HG03097 (cell line): ENCODE measurements at regions not wholly inside any gene's neighbourhood (a gene's known extent, or its start where the extent isn't known, plus 50 kb on each side); places are given as distances from the start of the nearest gene placed in this dataset.
"Not testable (repeated sequence)": the region's sequence is repeated elsewhere in the genome, so short reads cannot be mapped to it uniquely, and the experiment has no call there.

ENCODE experiments used
- ATAC-seq: cut with Tn5 transposase; IDR thresholded peaks from one replicate; pipeline ENCODE4 v1.9.1; 2021; ENCODE audit not compliant: unreplicated experiment, low FRiP score

- no peak for ATAC-seq
These were observed 255.3 kb upstream of the IL12A start for GRCh38 chr3:159733194-159733860.

GRCh38 chr3:159734681-159735080, 254.0 kb upstream of the IL12A start:
- ATAC-seq, result no peak

- ATAC-seq, result no peak
These were observed 249.5 kb upstream of the IL12A start for GRCh38 chr3:159739166-159739565.

GRCh38 chr3:159739969-159740368, 248.7 kb upstream of the IL12A start:
- no peak for ATAC-seq

GRCh38 chr3:159741281-159741680, 247.4 kb upstream of the IL12A start:
- no peak for ATAC-seq

GRCh38 chr3:159748425-159748824, 240.2 kb upstream of the IL12A start:
- ATAC-seq, result no peak

- no peak for ATAC-seq
These were observed 239.2 kb upstream of the IL12A start for GRCh38 chr3:159749406-159749805.

- ATAC-seq, result no peak
These were observed 237.5 kb upstream of the IL12A start for GRCh38 chr3:159751146-159751545.

GRCh38 chr3:159751752-159752151, 236.9 kb upstream of the IL12A start:
- no peak for ATAC-seq

GRCh38 chr3:159756279-159757207, 232.1 kb upstream of the IL12A start:
- ATAC-seq, result not testable (repeated sequence)

- ATAC-seq, result no peak
These were observed 231.1 kb upstream of the IL12A start for GRCh38 chr3:159757341-159758060.

GRCh38 chr3:159760046-159760445, 228.6 kb upstream of the IL12A start:
- ATAC-seq, result no peak

- ATAC-seq, result no peak
These were observed 227.3 kb upstream of the IL12A start for GRCh38 chr3:159761369-159761768.

GRCh38 chr3:159761848-159762635, 226.6 kb upstream of the IL12A start:
- ATAC-seq, result no peak

GRCh38 chr3:159763011-159763601, 225.5 kb upstream of the IL12A start:
- peak; percentile 36 for ATAC-seq

GRCh38 chr3:159763602-159764489, 224.8 kb upstream of the IL12A start:
- ATAC-seq, result peak; percentile 57

GRCh38 chr3:159764490-159765029, 224.1 kb upstream of the IL12A start:
- ATAC-seq, result no peak

GRCh38 chr3:159765030-159765859, 223.4 kb upstream of the IL12A start:
- ATAC-seq, result no peak
